ENCODE measurements at regions not wholly inside any gene's neighbourhood (a gene's known extent, or its start where the extent isn't known, plus 50 kb on each side); places are given as distances from the start of the nearest gene placed in this dataset.

- TF ChIP-seq CTCF (IDR thresholded peaks at IDR 0.05) = no peak
- TF ChIP-seq POLR2A (IDR thresholded peaks at IDR 0.05) = no peak
- no peak for TF ChIP-seq EP300 (IDR thresholded peaks at IDR 0.05)
These were observed 218.5 kb downstream of the SIM1 start for GRCh38 chr6:100246206-100246605.

All from tibial nerve (tissue), 4 donors.